Choroid plexus epithelial cell (primary cell): ENCODE measurements at regions not wholly inside any gene's neighbourhood (a gene's known extent, or its start where the extent isn't known, plus 50 kb on each side); places are given as distances from the start of the nearest gene placed in this dataset.

ENCODE experiments used
- DNase-seq: peaks from one replicate; pipeline ENCODE4 v3.0.0-alpha.2; 2010; ENCODE audit warnings: low read depth
- H3K4me3 ChIP-seq: 2 replicates; pipeline ENCODE4 v1.5.1; 2011; ENCODE audit warnings: low read depth, mild to moderate bottlenecking, control low read depth, low read length, moderate library complexity
- TF ChIP-seq, protein P1 (sequence below): conservative IDR thresholded peaks from 2 replicates; pipeline ENCODE4 v1.5.1; 2011; ENCODE audit warnings: low read depth, mild to moderate bottlenecking, control low read depth, inconsistent platforms, low read length, moderate library complexity

DNA sequence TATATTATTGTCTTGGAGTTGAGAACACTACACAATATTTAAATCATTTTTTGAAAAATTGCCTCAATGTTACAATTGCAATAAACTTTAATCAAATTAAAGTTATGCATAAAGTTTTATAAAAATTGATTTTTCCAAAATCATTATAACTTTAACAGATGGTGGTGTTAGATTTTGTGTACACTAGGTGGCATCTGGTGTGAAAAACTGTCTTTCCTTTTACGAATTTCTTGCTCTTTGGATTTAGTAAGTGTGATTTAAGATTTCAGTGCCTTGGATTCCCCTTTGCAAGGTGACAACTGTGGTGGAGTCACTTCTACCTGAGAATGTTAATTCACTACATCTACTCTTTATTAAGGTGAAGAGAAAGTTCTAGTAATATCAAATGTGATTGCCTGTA, 91.6 kb downstream of the AREG start:
- DNase-seq = peak; percentile 68
- no peak overlapping the region for H3K4me3 ChIP-seq
- TF ChIP-seq, protein P1, sequence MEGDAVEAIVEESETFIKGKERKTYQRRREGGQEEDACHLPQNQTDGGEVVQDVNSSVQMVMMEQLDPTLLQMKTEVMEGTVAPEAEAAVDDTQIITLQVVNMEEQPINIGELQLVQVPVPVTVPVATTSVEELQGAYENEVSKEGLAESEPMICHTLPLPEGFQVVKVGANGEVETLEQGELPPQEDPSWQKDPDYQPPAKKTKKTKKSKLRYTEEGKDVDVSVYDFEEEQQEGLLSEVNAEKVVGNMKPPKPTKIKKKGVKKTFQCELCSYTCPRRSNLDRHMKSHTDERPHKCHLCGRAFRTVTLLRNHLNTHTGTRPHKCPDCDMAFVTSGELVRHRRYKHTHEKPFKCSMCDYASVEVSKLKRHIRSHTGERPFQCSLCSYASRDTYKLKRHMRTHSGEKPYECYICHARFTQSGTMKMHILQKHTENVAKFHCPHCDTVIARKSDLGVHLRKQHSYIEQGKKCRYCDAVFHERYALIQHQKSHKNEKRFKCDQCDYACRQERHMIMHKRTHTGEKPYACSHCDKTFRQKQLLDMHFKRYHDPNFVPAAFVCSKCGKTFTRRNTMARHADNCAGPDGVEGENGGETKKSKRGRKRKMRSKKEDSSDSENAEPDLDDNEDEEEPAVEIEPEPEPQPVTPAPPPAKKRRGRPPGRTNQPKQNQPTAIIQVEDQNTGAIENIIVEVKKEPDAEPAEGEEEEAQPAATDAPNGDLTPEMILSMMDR = peak; percentile 52

DNA sequence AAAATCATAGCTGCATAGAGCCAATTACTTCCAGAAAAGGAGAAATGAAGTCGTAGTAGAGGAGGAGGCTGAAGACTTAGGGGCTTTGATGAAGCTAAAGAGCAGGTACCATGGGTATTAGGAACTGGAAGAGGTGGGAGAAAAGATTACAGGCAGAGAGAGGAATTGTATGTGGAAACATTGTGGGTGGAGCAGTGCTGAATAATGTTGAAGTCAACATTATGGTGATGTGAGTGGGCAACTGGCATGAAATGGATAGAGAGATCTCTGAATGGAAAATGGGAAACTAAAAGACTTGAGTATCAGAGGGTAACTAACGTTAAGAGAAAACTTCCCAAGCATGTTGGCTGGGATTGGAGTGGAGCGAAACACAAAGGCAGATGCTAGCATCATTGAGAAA, 92.5 kb downstream of the AREG start:
- DNase-seq = no peak
- TF ChIP-seq, protein P1 = no peak
- no peak overlapping the region for H3K4me3 ChIP-seq

DNA sequence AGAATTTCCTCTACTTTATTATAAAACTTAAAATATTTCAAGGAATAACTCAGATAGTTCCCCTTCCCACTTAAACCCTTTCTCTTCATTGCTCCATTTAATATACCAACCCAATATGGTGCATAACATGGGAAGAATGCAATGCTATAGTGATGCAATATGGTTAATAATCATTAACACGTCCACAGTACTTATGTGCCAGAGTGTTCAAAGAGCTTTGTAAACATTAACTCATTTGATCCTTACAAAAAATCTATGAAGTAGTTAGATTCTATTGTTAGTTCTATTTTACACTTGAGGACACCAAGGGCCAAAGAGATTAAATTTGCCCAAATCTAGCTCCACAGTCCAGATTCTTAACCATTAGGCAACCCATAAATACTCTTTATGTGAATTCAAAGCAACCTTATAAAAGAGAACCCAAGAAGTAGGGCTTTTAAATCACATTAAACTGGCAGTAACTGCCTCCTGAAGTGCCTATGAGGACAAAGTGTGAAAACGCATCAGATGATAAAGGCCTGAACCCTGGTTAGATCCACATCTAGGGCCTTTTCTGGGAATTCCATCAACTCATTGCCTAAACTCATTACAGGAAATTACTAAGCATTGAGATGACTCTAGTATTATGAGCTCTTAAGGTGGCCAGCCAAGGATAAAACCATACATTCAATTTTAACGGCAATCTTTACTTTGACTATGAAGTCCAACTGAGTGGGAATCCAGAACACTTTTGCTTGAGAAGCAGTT, 94.3 kb downstream of the AREG start:
- TF ChIP-seq, protein P1 = no peak
- peak; percentile 48 for DNase-seq

DNA sequence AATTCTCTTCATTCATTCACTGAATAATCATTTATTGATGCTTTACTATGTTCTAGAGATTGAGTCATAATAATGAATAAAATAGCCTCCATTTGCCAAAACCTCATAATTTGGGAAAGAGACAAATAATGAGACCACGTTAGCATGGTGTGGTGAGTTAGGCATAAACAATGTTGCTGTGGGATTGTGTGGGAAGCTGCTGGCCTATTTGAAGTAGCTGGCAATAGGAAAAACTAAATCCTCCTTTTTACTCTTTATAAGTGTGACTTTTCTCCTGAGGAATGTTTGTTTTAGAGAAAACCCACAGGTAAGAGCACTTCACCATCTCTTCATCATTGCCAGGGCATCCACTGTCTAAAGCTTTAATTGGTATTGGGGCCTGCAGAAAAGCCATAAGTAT, 95.3 kb downstream of the AREG start:
- DNase-seq = no peak
- H3K4me3 ChIP-seq = no peak overlapping the region
- TF ChIP-seq, protein P1 = no peak

More for the DNA sequence above, 94.3 kb downstream of the AREG start:
- H3K4me3 ChIP-seq = no peak overlapping the region

DNA sequence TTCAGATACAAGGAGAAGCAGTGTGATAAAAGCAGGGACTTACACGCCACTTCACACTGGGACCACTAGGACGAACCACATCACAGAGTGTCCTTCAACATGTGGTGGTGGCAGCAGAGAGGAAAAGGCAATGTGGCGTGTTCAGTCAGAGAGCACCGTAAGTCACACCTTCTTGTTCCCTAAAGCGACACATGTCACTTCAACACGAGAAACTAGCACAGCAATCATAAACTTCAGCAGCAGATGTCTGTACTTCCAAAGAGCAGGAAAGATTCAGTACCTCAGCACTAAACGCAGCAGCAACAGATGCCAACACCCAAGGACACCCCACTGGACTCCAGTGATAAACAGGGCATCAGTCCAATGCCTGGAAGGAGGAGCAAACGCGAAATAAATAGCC, 96.7 kb downstream of the AREG start:
- DNase-seq = no peak
- TF ChIP-seq, protein P1 = no peak
- H3K4me3 ChIP-seq = no peak overlapping the region

DNA sequence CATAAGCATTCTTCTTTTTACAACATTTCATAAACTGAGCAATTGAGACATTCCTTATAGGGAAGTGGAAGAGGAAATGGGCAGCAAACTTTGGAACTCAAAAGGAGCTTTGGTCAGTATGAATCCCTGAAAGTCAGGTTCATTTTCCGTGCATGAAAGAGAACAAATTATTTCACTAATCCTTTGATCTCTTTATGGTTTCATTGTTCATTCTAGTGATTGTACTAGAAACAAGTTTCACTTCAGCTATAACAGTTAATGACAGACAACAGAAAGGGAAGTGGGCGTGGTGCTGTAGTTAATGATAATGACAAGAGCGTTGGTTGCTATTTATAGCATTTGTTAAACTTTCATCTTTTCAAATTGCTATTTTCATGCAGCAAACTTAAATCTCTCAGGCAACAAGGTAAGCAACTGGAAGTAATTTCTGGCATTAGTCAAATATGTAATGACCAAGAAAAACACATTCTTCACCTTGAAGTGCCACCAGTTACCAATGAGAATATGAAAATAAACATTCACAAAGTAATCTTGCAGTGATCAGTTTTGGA, 98.4 kb downstream of the AREG start:
- TF ChIP-seq, protein P1 = no peak
- no peak overlapping the region for H3K4me3 ChIP-seq
- DNase-seq = no peak

DNA sequence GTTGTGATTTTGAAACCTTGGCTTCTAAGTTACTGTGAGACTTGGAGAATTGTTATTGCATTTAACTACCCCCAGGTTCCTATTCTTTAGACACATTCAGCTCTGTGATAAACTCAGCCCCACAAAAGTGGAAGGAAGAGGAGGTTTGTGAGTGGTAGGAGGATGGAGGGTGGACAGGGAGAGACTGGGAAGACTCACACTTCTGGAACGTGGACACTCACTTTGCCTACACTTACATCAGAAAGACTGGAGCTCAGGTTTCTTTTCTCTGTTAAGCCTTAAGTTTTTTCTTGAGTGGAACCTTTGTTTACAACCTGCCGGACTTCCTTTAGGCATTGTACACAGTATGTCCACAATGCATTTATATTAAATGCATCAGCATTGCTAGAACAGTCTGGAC, 99.0 kb downstream of the AREG start:
- TF ChIP-seq, protein P1 = no peak
- DNase-seq = peak; percentile 84
- no peak overlapping the region for H3K4me3 ChIP-seq
